Ishikawa (cell line): ENCODE measurements at regions not wholly inside any gene's neighbourhood (a gene's known extent, or its start where the extent isn't known, plus 50 kb on each side); places are given as distances from the start of the nearest gene placed in this dataset.

Experiments
- CEBPB ChIP-seq: IDR thresholded peaks from 2 replicates; pipeline ENCODE4 v1.6.1; 2012
- CREB1 ChIP-seq: IDR thresholded peaks from 2 replicates; pipeline ENCODE4 v1.6.1; 2012; ENCODE audit warnings: low read depth
- EGR1 ChIP-seq: IDR thresholded peaks from 2 replicates; pipeline ENCODE4 v1.6.1; 2012
- EP300 ChIP-seq: IDR thresholded peaks from 2 replicates; pipeline ENCODE4 v1.6.1; 2012; ENCODE audit warnings: borderline replicate concordance
- FOXM1 ChIP-seq: IDR thresholded peaks from 2 replicates; pipeline ENCODE4 v1.6.1; 2012; ENCODE audit warnings: low read depth, borderline replicate concordance
- NFIC ChIP-seq: IDR thresholded peaks from 2 replicates; pipeline ENCODE4 v1.6.1; 2012
- RAD21 ChIP-seq: IDR thresholded peaks from 2 replicates; pipeline ENCODE4 v1.6.1; 2012; ENCODE audit warnings: low read depth
- TAF1 ChIP-seq: IDR thresholded peaks from 2 replicates; pipeline ENCODE4 v1.6.1; 2012; ENCODE audit warnings: low read depth, mild to moderate bottlenecking
- TCF12 ChIP-seq: IDR thresholded peaks from 2 replicates; pipeline ENCODE4 v1.6.1; 2012; ENCODE audit warnings: low read depth
- TEAD4 ChIP-seq: IDR thresholded peaks from 2 replicates; pipeline ENCODE4 v1.6.1; 2012
- YY1 ChIP-seq: IDR thresholded peaks from 2 replicates; pipeline ENCODE4 v1.6.1; 2012; ENCODE audit warnings: low read depth
- ZBTB7A ChIP-seq: IDR thresholded peaks from 2 replicates; pipeline ENCODE4 v1.6.1; 2012; ENCODE audit warnings: low read depth
- TF ChIP-seq, protein P1 (sequence below): IDR thresholded peaks from 2 replicates; pipeline ENCODE4 v1.6.1; 2012; ENCODE audit warnings: low read depth, mild to moderate bottlenecking
- TF ChIP-seq, protein P2 (sequence below): IDR thresholded peaks from 2 replicates; pipeline ENCODE4 v1.6.1; 2012
- TF ChIP-seq, protein P3 (sequence below): IDR thresholded peaks from 2 replicates; pipeline ENCODE4 v1.6.1; 2012

DNA sequence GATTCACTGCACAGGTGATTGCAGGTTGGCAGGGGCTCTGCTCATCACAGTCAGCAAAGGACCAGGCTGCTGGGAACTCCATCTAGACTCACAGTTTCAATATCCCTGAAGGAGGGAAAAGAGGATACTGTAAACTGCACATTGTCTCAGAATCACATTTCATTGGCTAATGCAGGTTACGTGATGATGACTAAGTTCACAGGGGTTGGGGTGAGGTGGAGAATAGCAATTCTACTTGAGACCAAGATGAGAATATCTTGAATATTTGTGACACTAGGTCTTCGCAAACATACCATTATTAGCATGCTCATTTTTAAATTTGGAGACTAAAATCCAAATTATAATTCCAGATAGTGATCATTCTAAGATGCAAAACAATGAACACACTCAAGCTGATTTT, 208.5 kb upstream of the CITED2 start:
- TF ChIP-seq CEBPB (no peak), TEAD4 (no peak), YY1 (no peak), ZBTB7A (no peak), TCF12 (no peak), FOXM1 (no peak), RAD21 (no peak), TAF1 (no peak), EGR1 (no peak), CREB1 (no peak), NFIC (no peak), EP300 (no peak)
- TF ChIP-seq, protein P1, sequence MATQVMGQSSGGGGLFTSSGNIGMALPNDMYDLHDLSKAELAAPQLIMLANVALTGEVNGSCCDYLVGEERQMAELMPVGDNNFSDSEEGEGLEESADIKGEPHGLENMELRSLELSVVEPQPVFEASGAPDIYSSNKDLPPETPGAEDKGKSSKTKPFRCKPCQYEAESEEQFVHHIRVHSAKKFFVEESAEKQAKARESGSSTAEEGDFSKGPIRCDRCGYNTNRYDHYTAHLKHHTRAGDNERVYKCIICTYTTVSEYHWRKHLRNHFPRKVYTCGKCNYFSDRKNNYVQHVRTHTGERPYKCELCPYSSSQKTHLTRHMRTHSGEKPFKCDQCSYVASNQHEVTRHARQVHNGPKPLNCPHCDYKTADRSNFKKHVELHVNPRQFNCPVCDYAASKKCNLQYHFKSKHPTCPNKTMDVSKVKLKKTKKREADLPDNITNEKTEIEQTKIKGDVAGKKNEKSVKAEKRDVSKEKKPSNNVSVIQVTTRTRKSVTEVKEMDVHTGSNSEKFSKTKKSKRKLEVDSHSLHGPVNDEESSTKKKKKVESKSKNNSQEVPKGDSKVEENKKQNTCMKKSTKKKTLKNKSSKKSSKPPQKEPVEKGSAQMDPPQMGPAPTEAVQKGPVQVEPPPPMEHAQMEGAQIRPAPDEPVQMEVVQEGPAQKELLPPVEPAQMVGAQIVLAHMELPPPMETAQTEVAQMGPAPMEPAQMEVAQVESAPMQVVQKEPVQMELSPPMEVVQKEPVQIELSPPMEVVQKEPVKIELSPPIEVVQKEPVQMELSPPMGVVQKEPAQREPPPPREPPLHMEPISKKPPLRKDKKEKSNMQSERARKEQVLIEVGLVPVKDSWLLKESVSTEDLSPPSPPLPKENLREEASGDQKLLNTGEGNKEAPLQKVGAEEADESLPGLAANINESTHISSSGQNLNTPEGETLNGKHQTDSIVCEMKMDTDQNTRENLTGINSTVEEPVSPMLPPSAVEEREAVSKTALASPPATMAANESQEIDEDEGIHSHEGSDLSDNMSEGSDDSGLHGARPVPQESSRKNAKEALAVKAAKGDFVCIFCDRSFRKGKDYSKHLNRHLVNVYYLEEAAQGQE = no peak
- TF ChIP-seq, protein P2, sequence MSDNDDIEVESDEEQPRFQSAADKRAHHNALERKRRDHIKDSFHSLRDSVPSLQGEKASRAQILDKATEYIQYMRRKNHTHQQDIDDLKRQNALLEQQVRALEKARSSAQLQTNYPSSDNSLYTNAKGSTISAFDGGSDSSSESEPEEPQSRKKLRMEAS = no peak
- TF ChIP-seq, protein P3, sequence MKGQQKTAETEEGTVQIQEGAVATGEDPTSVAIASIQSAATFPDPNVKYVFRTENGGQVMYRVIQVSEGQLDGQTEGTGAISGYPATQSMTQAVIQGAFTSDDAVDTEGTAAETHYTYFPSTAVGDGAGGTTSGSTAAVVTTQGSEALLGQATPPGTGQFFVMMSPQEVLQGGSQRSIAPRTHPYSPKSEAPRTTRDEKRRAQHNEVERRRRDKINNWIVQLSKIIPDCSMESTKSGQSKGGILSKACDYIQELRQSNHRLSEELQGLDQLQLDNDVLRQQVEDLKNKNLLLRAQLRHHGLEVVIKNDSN = no peak

DNA sequence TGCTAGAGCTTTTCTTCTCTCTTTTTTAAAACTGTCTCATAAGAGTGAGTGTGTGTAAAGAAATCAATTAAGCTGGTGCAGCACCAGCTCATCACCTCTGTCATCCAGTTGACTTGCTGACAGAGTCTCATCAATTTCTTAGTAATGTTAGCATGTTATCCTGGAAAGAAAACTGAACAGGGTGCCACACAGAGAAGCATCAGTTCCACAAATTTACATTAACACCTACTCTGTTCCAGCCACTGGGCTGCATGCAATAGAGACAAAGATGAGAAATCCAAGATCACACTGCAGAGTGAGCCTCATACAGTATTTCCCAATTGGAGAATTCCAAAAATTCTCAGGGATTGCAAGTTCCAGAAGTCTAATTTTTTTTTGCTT, 207.0 kb upstream of the CITED2 start:
- no peak for TF ChIP-seq EGR1
- TF ChIP-seq, protein P3 = no peak
- TF ChIP-seq CREB1 = no peak
- no peak for TF ChIP-seq CEBPB
- TF ChIP-seq YY1 = no peak
- no peak for TF ChIP-seq TAF1
- no peak for TF ChIP-seq ZBTB7A
- no peak for TF ChIP-seq EP300
- TF ChIP-seq, protein P1 = no peak
- TF ChIP-seq NFIC = no peak
- no peak for TF ChIP-seq TEAD4
- TF ChIP-seq FOXM1 = no peak
- TF ChIP-seq, protein P2 = no peak
- no peak for TF ChIP-seq RAD21
- no peak for TF ChIP-seq TCF12

DNA sequence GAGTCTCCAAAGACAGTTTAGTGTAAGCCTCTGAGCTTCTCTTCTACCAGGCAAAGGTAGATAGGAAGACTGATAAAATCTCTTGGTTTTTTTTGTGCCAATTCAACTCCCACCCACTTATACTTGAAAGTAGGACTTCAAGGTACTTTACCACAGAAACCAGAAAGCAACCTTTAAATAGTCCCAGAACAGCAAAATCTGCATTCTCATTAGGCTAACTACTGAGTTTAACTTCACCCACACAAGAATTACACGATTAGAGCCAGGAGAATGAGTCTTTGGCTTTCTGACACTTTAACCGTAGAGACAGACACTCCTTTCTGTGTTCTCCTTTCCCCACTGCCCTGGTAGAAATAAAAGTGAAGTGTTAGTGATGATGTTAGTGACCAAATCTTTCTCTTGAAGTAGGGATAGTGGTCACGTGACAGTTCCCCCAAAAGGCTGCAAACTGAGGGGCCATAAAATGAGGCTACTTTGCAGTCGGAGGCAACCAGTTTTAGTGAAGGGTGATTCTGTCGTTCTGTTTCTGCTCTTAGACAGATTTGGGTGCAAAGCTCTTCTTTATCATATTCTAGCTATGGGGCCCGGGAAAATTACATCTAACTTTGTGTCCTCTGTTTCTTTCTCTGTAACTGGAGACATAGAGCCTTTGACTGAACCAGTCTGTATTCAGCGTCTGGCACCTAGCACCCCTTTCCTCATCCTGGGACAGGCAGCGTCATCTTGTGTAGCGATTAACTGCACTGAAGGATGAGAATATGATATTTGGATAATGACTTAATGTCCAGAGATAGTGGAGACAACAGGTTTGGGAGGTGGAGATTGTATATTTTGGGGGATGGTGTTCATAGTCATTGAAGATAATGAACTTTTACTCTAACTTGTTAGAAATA, 206.4 kb upstream of the CITED2 start:
- TF ChIP-seq, protein P1 = no peak
- TF ChIP-seq TAF1 (no peak), EP300 (no peak), TCF12 (no peak), EGR1 (no peak), YY1 (no peak), CEBPB (no peak), FOXM1 (no peak), NFIC (no peak), ZBTB7A (no peak), TEAD4 (no peak), RAD21 (no peak), CREB1 (no peak)
- TF ChIP-seq, protein P3 = no peak
- TF ChIP-seq, protein P2 = no peak
